Activated CD8-positive, alpha-beta T cell treated with anti-CD3 and anti-CD28 coated beads for 36 hours (primary cell): ENCODE measurements at regions not wholly inside any gene's neighbourhood (a gene's known extent, or its start where the extent isn't known, plus 50 kb on each side); places are given as distances from the start of the nearest gene placed in this dataset.

Source experiments
- ATAC-seq: fragments of 200-7000 bp; cut with Tn5 transposase; one replicate; pipeline ENCODE4 v1.10.0; 2021; ENCODE audit warnings: mild to moderate bottlenecking, moderate library complexity
- CTCF ChIA-PET: fragments of 350-600 bp; sonication (Branson Sonifier 250); formaldehyde crosslinking; loops from one replicate; lab custom pipeline; 2021; ENCODE audit warnings: antibody characterized with exemption; lab: Charles Lee
- POLR2A ChIA-PET: fragments of 350-600 bp; sonication (Branson Sonifier 250); formaldehyde crosslinking; loops from one replicate; lab custom pipeline; 2021; ENCODE audit warnings: antibody characterized with exemption; lab: Charles Lee
- DNase-seq: peaks from one replicate; pipeline ENCODE4 v3.0.0-alpha.2; 2020
- H3K27ac Mint-ChIP-seq: one replicate; pipeline ENCODE4 v1.8.0; 2021; ENCODE audit warnings: mild to moderate bottlenecking, mixed read lengths
- H3K27me3 Mint-ChIP-seq: one replicate; pipeline ENCODE4 v1.8.0; 2021; ENCODE audit warnings: mixed read lengths
- H3K36me3 Mint-ChIP-seq: one replicate; pipeline ENCODE4 v1.8.0; 2021; ENCODE audit warnings: low read depth, mixed read lengths
- H3K4me1 Mint-ChIP-seq: one replicate; pipeline ENCODE4 v1.8.0; 2021; ENCODE audit warnings: low read depth, mixed read lengths
- H3K4me3 Mint-ChIP-seq: one replicate; pipeline ENCODE4 v1.8.0; 2021; ENCODE audit warnings: mild to moderate bottlenecking, moderate library complexity, mixed read lengths
- H3K9me3 Mint-ChIP-seq: one replicate; pipeline ENCODE4 v1.8.0; 2021; ENCODE audit warnings: mixed read lengths
- CTCF ChIP-seq: fragments of 200-600 bp; IDR thresholded peaks from one replicate; pipeline ENCODE4 v1.8.0; 2022; ENCODE audit warnings: antibody characterized with exemption, mild to moderate bottlenecking
- intact Hi-C: fragments of 100-400 bp; cut with micrococcal nuclease; formaldehyde crosslinking; loops from one replicate; pipeline ENCODE4 v1.10.0; 2022

DNA sequence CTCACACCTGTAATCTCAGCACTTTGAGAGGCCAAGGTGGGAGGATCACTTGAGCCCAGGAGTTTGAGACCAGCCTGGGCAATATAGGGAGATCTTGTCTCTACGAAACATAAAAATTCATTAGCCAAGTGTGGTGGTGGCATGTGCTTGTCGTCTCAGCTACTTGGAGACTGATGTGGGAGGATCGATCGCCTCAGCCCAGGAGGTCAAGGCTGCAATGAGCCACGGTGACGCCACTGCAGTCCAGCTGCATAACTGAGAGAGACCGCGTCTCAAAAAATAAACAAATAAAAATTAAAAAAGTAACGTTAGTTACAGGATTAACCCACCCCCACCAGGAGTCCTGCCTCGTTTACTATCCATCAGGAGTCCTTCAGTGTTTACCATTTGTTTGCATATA, 345.1 kb downstream of the BTBD3 start:
- no peaks in the 10 kb centered on the region for H3K27me3 Mint-ChIP-seq
- ATAC-seq (no peak), DNase-seq (no peak)
- intact Hi-C loops, result no loop called here
- H3K27ac Mint-ChIP-seq, result no peak overlapping the region
- POLR2A ChIA-PET, result interaction anchor here (0.7 kb wide), 1 partner anchor 17 kb away, joined by 3 read pairs; no protein-coding TSS in a partner anchor
- H3K9me3 Mint-ChIP-seq, result no peaks in the 10 kb centered on the region
- H3K36me3 Mint-ChIP-seq, result no peaks in the 10 kb centered on the region
- H3K4me3 Mint-ChIP-seq, result no peak overlapping the region
- no peak for TF ChIP-seq CTCF
- H3K4me1 Mint-ChIP-seq, result no peaks in the 10 kb centered on the region
- CTCF ChIA-PET, result no interaction called here

GRCh38 chr20:12264711-12265110, 347.0 kb downstream of the BTBD3 start:
- Mint-ChIP-seq H3K4me1 (no peaks in the 10 kb centered on the region), H3K9me3 (no peaks in the 10 kb centered on the region), H3K27ac (no peak overlapping the region), H3K4me3 (no peak overlapping the region), H3K36me3 (no peaks in the 10 kb centered on the region), H3K27me3 (no peaks in the 10 kb centered on the region)
- POLR2A ChIA-PET, result no interaction called here
- no peak for ATAC-seq
- CTCF ChIA-PET, result no interaction called here
- no peak for TF ChIP-seq CTCF
- no peak for DNase-seq
- intact Hi-C loops, result no loop called here

DNA sequence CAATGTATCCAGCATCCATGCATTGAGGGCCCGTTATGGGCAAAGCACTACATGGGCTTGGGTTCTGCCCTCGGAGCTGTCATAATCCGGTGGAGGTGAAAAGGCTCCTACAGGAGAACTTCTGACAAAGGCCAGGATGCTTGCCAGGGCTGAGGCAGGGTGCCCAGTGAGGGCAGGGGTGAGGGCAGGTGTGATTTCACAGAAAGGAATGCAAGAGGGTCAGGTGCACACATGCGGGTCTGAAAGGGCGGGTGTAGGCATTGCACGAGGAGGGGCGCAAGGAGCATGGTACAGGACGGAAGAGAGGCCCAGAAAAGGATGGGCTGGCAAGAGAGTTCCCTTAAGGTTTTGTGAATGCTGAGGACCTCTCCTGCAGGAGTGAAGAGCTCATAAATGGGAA, 348.0 kb downstream of the BTBD3 start:
- ChIA-PET POLR2A (no interaction called here), CTCF (no interaction called here)
- Mint-ChIP-seq H3K36me3 (no peaks in the 10 kb centered on the region), H3K4me3 (no peak overlapping the region), H3K27ac (no peak overlapping the region), H3K4me1 (no peaks in the 10 kb centered on the region), H3K27me3 (no peaks in the 10 kb centered on the region), H3K9me3 (no peaks in the 10 kb centered on the region)
- ATAC-seq (no peak), DNase-seq (no peak)
- TF ChIP-seq CTCF, result no peak
- intact Hi-C loops, result no loop called here

DNA sequence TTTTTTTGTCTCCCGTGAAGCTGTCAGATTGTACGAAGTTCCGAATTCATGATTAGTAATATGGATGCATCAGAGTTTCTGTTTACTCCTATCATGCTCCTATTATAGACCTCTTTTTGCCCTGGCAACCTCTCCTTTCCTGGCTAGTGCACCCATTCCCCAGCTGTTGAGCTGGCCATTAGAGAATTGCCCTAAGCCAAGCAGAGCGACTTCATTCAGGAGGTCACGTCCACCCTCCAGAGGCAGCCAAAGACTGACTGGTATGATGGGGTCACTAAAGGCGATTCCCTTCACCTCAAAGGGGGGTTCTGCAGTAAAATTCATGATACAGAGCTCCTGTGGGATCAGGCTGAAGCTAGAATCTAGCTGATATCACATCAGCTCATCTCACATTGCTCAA, 351.9 kb downstream of the BTBD3 start:
- no peak overlapping the region for H3K4me3 Mint-ChIP-seq
- no peaks in the 10 kb centered on the region for H3K27me3 Mint-ChIP-seq
- intact Hi-C loops, result no loop called here
- ChIA-PET POLR2A (no interaction called here), CTCF (no interaction called here)
- no peaks in the 10 kb centered on the region for H3K36me3 Mint-ChIP-seq
- no peaks in the 10 kb centered on the region for H3K4me1 Mint-ChIP-seq
- ATAC-seq, result no peak
- H3K9me3 Mint-ChIP-seq, result no peaks in the 10 kb centered on the region
- no peak for DNase-seq
- no peak overlapping the region for H3K27ac Mint-ChIP-seq
- no peak for TF ChIP-seq CTCF

DNA sequence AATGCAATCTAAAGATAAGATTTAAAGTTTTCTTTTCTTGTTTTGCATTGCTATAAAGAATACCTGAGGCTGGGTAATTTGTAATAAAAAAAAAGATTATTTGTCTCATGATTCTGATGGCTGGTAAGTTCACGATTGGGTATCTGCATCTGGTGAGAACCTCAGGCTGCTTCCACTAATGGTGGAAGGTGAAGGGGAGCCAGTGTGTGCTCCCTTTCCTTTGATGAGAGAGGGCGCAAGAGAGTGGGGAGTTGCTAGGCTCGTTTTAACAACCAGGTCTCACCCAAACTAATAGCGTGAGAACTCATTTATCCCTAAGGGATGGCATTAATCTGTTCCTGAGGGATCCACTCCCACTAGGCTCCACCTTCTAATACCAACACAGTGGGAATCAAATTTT, 353.2 kb downstream of the BTBD3 start:
- no peaks in the 10 kb centered on the region for H3K9me3 Mint-ChIP-seq
- DNase-seq (no peak), ATAC-seq (no peak)
- ChIA-PET POLR2A (no interaction called here), CTCF (no interaction called here)
- no peaks in the 10 kb centered on the region for H3K36me3 Mint-ChIP-seq
- no peaks in the 10 kb centered on the region for H3K4me1 Mint-ChIP-seq
- no peaks in the 10 kb centered on the region for H3K27me3 Mint-ChIP-seq
- H3K4me3 Mint-ChIP-seq, result no peak overlapping the region
- intact Hi-C loops, result no loop called here
- TF ChIP-seq CTCF, result no peak
- H3K27ac Mint-ChIP-seq, result no peak overlapping the region
